ENCODE measurements at regions not wholly inside any gene's neighbourhood (a gene's known extent, or its start where the extent isn't known, plus 50 kb on each side); places are given as distances from the start of the nearest gene placed in this dataset.
"Not testable (repeated sequence)": the region's sequence is repeated elsewhere in the genome, so short reads cannot be mapped to it uniquely, and the experiment has no call there.

DNA sequence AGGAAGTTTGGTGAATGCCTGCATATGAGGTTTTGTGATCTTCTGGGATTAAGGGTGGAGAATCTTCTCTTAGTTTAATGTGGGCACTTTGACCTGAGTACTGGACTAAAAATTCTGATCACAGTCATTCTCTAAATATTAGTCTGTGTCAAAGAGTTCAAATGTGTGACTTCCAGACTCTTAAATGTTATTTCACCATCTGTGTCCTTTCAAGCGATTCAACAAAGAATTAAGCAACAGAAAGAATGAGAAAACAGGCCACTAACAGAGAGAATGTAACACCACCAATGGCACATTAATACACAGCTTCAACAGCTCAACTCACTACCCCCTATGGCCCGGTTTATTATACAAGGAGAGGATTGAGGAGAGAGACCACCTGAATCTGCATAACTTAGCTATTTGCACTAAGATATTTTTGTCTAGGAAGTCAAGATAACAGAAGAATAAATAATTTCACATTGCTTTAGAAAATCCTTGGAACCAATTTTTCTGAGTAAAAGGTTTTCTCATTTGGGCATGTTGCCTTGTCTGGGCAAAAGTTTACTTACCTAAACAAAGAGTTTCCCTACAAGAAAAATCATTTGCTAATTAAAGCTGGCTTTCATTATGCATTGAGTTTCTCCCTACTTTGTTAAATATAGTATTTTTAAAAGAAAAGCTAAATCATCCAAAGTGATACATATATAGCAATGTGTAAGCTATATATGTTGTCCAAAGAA is 1313.7 kb downstream of the NCAM2 start:
- DNase-seq, result no peak

DNA sequence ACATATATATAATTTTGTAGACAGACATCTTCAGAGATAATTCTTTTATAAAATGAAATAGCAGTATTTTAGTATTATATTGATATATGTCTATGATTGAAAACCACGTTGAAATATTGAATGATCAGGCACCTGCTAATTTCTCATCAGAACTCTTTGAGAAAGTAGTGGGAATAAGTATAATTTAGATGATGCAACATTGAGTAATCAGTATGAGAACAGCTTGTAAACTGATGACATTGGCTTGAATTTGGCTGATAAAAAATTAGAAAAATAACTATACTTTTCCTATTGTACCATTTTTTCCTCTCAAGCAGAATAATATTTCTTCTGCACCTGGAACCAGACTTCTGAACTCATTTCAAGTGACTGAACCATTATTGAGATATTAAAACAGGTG is 1316.8 kb downstream of the NCAM2 start:
- no peak for DNase-seq

DNA sequence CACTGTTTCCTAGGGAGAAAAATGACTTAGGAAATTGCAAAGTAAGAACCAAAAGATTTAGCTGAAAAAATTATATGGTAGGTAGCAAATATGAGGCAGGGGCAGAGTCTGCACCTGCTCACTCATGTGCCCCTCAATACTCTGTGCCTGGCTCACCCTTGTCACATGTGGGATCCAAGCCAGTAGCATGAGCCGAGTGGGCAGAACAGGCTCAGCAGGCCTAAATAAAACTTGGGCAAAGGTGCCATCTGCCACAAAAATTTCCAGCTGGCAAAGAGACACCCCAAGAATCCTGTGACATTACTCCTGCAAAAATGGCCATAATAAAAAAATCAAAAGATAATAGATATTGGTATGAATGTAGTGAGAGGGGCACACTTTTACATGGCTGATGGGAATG is 1321.2 kb downstream of the NCAM2 start:
- DNase-seq, result no peak

DNA sequence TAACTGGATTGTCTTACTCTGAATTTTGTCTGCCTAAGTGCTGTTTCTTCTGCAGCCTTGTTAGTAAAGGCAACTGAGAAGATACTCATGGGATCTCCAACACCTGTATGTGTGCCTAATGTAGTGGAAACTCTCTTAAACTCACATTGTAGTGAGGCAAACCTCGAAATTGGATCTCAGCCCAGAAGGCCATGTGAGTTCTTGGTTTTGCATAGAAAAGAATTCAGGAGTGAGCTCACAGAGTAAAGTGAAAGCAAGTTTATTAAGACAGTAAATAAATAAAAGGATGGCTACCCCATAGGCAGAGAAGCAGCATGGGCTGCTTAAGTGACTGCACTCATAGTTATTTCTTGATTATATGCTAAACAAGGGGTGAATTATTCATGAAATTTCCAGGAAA is 1344.7 kb downstream of the NCAM2 start:
- no peak for DNase-seq

DNA sequence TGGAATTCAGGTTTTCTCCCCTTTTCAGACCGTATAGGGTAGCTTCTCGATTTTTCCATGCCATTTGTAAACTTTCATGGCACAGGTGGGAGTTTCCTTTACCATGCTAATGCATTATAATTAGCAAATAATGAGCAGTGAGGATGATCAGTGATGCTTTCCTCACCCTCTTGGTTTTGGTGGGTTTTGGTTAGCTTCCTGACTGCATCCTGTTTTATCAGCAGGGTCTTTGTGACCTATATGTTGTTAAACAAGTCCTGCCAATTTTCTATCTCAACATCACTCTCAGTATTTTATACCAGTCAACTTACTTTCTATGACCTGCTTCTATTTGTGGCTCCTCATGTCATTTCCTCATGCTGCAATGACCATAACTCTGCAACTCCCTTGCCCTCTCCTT is 1345.1 kb downstream of the NCAM2 start:
- no peak for DNase-seq

DNA sequence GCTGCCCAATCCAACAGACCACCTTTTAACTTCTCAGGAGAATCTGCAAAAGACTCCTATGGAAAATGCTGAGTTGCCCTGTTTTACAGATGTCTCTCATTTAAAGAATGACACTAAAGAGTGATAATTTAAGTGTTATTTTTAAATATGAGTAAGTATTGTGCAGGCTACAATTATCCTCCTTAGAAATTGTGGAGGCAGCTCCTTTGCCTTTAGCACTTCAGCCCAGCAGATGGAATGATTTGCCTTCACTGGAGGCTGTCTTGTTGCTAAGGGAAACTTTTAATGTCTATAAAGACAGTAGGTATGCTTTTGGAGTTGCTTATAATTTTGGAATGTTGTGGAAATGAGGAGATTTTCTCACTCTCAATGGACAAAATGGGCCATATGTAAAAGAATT is 1345.5 kb downstream of the NCAM2 start:
- no peak for DNase-seq

DNA sequence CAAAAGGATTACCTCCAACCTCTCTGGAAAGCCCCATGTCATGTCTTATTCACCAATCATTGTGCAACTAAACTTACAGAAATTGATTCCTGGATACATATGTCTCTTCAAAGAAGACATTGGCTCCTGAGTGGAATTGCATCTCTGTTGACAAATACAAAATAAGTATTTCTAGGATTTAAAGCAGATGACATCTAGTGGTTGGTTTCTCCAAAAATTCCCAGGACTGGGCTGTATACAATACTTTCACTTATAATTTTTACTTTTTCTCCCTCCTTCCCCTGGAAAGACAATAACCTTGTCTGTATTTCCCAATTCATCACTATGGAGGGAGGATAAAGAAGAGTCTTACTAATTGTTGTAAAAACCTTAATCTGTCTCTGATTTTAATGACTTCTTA is 1347.4 kb downstream of the NCAM2 start:
- no peak for DNase-seq

DNA sequence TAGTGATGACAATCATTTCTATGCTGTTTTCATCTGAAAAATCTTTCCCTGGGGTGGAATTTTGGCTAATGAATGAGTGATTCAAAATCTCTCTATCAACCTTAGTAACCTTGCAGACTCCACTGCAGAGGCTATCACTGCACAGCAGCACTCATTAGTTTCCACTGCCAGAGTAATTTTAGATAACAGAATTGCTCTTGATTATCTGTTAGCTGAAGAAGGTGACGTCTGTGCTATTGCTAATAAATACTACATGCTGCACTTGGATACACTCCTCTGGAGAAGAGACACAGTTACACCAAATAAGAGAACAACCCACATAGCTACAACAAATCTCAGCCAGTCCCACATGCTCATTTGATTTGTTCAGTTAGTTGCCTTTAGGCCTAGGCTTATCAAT is 1348.4 kb downstream of the NCAM2 start:
- DNase-seq, result no peak

DNA sequence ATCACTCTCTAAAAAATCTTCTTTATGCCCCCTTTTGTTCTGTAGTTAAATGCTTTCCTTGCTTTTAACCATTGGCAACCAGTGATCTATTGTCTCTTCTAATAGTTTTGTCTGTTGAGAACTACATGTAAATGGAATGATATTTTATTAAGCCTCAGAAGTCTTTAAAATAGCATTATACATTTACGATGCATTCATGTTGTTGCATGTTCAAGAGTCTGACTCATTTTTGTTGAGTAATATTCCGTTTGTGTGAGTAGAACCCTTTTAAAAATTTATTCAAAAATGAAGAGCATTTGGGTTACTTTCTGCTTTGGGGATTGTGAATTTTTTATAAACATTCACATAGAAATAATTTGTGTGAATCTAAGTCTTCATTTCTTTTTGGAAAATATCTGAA is 1352.9 kb downstream of the NCAM2 start:
- DNase-seq, result no peak

DNA sequence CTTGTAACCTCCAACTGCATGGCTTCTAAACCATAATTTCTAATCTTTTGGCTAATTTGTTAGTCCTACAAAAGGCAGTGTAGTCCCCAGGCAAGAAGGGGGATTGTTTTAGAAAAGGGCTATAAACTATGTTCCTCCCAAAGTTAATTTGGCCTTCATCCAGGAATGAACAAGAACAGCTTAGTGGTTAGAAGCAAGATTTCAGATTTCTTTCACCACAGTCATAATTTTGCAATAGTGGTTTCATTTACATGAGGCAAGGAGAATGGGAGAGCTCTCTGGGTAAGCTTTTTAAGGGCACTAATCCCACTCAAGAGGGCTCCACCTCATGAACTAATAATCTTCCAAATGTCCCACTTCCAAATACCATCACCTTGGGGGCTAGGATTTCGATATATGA is 1353.9 kb downstream of the NCAM2 start:
- no peak for DNase-seq

DNA sequence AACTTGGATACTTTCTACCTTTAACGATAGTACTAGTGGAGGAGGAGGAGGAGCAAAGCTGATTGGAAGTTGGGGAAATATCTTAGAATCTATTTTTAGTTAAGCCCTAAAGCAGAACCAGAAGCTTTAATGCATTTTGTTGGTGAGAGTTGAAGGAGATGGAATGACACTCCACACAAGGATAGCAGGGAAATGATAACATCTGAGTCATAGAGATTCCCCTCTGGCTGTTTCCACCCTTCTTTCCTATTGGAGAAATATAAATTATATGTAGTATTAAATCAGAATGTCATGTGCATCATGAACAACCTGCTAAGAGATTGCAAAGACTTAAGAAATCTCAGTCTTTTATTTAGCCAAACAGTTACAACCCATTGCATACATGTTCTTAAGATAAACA is 1357.7 kb downstream of the NCAM2 start:
- DNase-seq, result no peak

DNA sequence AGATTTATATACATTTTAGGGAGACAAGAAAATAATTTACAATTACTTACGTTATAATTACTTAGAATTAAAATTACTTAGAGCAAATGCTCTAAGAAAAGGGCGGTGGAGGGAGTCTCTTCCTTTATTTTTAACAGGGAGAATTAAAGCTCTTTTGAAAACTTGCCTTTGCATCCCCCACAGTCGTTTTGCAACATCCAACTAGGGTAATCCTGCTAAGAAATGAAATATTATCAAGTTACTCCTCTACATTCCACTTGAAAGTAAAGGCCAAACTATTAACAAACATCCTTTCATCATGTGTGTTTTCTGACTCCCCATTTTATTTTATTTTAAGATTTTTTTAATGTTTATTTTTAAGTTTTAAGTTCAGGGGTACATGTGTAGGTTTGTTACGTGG is 1358.5 kb downstream of the NCAM2 start:
- DNase-seq, result no peak

DNA sequence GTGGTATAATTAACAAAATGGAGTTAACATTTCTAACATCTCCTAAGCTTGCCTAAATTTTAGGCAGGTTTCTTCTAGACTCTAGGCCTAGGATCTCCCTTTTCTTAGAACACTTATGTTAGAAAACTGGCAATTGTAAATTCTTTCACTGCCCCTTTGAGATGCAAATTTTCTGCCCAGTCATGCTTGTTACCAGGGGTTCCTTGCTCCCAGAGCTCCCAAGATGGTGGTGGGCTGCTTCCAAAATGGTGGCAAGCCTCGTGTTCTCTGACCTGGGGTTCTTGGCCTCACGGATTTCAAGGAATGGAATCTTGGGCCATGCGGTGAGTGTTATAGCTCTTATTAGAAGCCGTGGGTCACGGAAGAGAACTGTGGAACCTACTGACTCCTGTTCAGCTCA is 1361.4 kb downstream of the NCAM2 start:
- not testable (repeated sequence) for DNase-seq

DNA sequence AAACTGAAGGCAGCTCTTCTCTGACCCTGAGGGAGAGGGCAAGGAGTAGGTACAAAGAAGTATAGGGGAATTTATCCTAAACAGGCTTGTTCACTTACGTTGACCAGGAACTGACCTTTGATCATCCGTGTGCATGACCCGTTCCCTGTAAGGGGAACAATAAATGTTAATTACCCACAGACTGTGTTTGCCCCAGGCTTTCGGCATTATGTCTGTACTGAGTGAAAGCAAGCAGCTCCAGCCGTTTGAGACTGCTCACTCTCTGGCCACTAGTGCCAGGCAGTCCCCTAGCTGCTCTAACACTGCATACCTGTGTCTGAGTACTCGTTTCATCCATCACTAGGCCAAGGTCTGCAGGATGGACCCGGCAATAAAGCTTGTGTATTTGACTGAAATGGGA is 1365.3 kb downstream of the NCAM2 start:
- no peak for DNase-seq

DNA sequence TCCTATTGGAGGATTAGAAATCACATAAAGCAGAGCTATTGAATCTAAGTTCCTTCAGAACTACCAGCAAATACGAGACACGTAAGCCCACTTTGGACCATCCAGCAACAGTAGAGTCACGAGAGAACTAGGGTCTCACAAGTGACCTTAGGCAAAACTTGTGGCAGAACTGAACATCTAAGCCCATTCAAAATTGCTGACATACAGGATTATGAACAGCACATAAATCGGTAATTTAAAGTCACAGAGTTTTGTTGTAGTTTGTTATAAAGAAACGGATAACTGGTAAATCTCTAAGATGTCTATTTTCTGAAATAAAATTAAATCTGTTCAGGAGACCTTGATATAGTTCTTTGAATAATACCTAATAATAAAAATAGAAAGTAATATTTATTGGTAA is 1366.0 kb downstream of the NCAM2 start:
- DNase-seq, result no peak

DNA sequence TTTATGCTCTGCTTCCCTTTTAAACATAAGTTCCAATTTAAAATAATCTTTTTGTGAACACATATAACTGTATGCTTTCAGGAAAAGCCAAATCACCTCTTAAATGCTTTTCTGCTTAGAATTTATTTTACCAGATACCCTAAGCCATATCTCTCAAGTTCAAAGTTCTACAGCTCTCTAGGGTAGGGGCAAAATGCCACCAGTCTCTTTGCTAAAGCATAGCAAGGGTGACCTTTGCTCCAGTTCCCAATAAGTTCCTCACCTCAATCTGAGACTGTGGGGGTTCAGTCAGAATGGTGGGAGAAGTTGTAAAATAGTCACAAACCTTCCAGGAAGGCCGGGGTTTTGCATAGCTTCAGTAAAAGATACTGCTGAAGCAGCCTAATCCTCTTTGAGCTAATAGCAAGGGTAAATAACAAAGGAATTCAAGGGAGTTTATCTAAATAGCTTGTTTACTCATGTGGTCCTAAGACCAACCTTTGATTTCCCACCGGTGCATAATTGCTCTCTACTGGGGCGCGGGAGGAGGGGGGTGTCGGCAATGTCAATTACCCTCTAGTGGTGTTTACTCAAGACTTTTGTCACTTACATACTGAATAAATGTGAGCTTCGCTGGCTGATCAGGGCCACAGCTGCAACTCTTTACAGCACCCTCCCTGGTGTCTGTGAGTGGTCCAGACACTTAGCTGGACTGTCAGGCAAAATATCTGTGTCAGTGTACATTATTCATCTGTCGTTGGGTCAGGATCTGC is 1376.2 kb downstream of the NCAM2 start:
- no peak for DNase-seq

DNA sequence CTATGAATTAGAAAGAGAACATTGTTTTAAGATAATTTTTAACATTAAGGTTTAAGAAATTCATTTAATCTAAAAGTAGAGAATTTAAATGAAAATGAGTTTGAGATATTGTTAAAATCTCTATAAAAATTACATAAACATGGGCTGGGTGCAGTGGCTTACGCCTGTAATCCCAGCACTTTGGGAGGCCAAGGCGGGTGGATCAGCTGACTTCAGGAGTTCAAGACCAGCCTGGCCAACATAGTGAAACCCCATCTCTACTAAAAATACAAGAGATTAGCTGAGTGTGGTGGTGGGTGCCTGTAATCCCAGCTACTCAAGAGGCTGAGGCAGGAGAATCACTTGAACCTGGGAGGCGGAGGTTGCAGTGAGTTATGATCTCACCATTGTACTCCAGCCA is 1379.6 kb downstream of the NCAM2 start:
- not testable (repeated sequence) for DNase-seq

DNA sequence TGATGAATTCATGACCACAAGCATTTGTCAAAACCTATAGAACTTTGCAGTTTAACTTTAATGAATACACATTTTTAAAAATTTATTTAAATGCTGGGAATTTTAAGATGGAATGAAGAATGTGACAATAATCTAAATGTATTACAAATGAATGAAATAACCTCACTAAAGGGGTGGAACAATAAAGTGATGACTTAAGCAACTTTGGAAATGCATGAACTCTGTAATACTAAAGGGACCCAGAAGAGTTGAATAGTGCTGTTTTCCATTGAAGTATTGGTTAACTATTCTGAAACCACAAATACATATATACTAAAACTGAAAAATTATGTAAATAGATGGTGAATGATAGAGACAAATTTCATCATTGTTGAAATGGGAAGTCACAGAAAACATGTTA is 1395.1 kb downstream of the NCAM2 start:
- no peak for DNase-seq

DNA sequence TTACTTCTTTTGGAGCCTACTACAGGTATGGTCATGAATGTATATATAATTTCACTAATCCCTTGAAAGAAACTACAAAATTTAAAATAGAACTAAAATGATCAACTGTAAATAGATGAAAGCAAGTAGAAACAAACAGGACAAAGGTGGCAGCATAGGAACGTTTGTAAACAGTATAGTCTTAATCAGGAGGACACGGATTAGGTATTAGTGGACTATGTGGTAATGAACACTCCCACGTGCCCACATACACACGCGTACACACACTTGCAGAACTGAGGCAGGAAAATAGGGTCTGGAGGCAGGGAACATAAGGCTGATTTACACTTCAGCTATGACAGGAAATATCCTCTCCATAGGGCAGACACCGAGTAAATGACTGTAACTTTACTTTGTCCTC is 1397.8 kb downstream of the NCAM2 start:
- no peak for DNase-seq

DNA sequence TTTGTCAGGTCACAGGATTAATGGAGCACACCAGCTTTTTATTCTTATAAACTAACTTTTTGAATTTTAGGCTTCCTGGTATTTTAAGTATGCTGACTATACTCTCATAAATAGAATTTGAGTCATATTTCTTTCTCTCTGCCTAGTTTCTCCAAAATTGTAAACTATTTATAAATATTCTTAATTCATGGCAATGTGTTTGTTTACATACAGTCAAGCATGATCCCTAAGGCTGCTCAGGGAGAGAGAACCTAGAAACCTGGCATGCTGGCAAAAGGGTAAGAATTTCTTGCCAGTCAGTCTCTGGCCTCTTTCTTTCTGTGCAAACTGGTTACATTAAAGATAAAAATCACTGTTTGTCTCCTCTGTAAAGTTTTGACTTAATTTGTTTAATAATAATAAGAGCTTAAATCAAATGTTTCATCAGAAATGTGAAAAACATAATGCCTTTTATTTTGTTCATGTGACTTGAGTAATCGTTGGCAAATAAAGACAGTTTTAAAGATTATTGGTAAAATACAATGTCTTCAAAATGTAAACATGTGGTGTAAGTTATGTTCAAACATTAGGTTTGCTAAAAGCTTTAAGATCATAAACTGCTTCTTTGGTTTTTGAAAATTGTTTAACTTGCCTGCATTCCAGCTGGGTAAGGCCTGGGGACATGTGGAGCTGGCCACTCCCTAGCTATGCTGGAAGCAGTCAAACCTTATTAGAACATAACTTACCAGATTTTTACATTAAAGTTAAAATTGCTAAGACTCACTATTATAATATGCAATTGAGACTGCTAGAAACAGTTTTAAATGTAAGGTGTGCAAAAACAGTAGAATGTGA is 1401.7 kb downstream of the NCAM2 start:
- no peak for DNase-seq

DNA sequence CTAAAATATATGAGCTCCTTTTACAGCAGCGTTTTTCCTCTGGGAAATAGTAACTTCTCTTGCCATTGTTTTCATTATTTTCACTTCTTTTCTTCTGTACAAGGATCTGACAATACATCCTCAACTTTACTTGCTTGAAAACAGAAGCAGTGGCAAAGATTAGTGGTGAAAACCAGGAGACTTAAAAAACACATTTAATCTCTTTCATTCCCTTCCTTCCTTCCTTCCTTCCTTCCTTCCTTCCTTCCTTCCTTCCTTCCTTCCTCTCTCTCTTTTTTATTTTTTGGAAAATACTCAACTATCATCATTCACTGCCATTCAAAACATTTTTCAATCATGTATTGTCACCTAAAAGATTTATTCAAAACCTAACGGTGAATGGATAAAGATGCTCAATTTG is 1411.4 kb downstream of the NCAM2 start:
- no peak for DNase-seq

DNA sequence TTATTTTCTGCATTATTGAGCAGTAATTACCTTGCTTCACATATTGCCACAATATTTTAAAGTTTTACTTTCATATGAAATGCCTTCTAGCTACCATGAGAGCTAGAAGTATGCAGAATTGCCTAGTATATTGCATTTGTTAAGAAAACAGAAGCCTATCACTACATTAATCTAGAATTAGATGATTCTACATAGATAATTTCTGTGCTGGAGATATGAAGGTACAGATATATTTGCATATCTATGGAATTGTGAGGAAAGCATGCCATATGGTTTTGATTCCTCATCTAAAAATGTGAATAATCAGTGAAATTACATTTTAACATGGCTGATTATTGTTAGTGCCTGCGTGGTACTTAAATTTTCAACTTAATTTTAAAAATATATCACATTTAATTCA is 1418.3 kb downstream of the NCAM2 start:
- no peak for DNase-seq

DNA sequence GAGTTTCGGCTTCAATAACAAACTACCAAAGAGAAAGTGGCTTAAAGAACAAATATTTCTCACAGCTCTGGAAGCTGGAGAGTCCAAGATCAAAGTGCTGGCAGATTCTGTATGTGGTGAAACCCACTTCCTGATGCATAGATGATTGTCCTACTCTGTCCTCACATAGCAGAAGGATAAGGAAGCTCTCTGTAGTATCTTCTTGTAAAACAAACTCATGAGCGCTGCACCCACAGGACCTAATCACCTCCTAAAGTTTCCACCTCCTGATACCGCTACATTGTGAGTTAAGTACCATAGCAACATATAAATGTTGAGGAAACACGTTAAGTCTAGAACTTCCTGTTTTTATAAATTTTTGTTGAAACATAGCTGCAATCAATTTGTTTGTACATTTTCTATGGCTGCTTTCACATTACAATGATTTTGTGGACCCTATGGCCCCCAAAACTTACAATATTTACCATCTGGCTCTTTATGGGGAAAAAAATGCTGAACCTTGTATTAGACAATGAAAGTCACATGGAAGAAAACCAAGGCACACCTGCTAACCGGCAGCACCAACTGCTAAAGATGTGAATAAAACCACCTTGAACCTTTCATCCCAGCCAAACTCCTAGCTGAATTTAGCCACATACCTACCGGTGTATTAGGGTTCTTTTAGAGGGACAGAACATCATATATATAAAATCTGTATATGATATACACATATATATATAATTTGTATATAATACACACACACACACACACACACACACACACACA is 1423.4 kb downstream of the NCAM2 start:
- DNase-seq, result no peak

Data from NCI-H1092 treated with DMSO at 0.1 percent for 48 hours (cell line).